B cell (primary cell): ENCODE measurements at regions not wholly inside any gene's neighbourhood (a gene's known extent, or its start where the extent isn't known, plus 50 kb on each side); places are given as distances from the start of the nearest gene placed in this dataset.

Experiments used
- CTCF ChIP-seq: fragments of 200-600 bp; IDR thresholded peaks from one replicate; pipeline ENCODE4 v1.8.0; 2022; ENCODE audit warnings: antibody characterized with exemption, mild to moderate bottlenecking
- EZH2 ChIP-seq: IDR thresholded peaks from 2 replicates; pipeline ENCODE4 v1.6.1; 2012; ENCODE audit warnings: borderline replicate concordance, low read depth, mild to moderate bottlenecking, moderate library complexity, low read length; ENCODE audit not compliant: insufficient read depth, poor library complexity, severe bottlenecking

GRCh38 chr13:74466020-74466419 is 331.8 kb upstream of the KLF12 start:
- TF ChIP-seq CTCF (no peak), EZH2 (no peak)
